CD4-positive, alpha-beta T cell (primary cell): ENCODE measurements at regions not wholly inside any gene's neighbourhood (a gene's known extent, or its start where the extent isn't known, plus 50 kb on each side); places are given as distances from the start of the nearest gene placed in this dataset.

Experiments used
- ATAC-seq: fragments of 200-7000 bp; cut with Tn5 transposase; one replicate; pipeline ENCODE4 v1.10.0; 2022; ENCODE audit warnings: mild to moderate bottlenecking; ENCODE audit not compliant: poor library complexity
- CTCF ChIA-PET: fragments of 350-600 bp; sonication (Branson Sonifier 250); formaldehyde crosslinking; loops from one replicate; lab custom pipeline; 2021; ENCODE audit warnings: antibody characterized with exemption, inconsistent platforms; lab: Charles Lee
- POLR2A ChIA-PET: fragments of 350-600 bp; sonication (Branson Sonifier 250); formaldehyde crosslinking; loops from one replicate; lab custom pipeline; 2021; ENCODE audit warnings: antibody characterized with exemption, inconsistent platforms; lab: Charles Lee
- DNase-seq, 14 experiments: peaks; one replicate each; pipeline ENCODE4 v3.0.0-alpha.2; 2013 to 2020; ENCODE audit warnings: mixed read lengths in 2 of 14
- H3K27ac ChIP-seq, 2 donors: one replicate each; pipeline versions ENCODE4 v1.5.1 to v1.7.0; 2013; ENCODE audit warnings: low read length in 2 of 2, low read depth in 1 of 2, mild to moderate bottlenecking in 1 of 2
- H3K27me3 ChIP-seq, 2 experiments: 1 replicate in 1 of 2; 2 replicates in 1 of 2; pipeline versions ENCODE4 v1.6.1 to v1.7.0; 2013; ENCODE audit warnings: low read length in 2 of 2, control low read depth in 1 of 2, mild to moderate bottlenecking in 1 of 2, moderate library complexity in 1 of 2; ENCODE audit not compliant: insufficient read depth in 2 of 2, control insufficient read depth in 1 of 2
- H3K36me3 ChIP-seq: one replicate; pipeline ENCODE4 v1.6.1; 2013; ENCODE audit warnings: low read length, control low read depth; ENCODE audit not compliant: insufficient read depth
- H3K4me1 ChIP-seq: one replicate; pipeline ENCODE4 v1.6.1; 2013; ENCODE audit warnings: low read length, control low read depth; ENCODE audit not compliant: insufficient read depth
- H3K4me3 ChIP-seq: one replicate; pipeline ENCODE4 v1.5.1; 2013; ENCODE audit warnings: mild to moderate bottlenecking, low read length, moderate library complexity
- H3K9me3 ChIP-seq, 2 experiments: 1 replicate in 1 of 2; 2 replicates in 1 of 2; pipeline versions ENCODE4 v1.6.1 to v1.7.0; 2013; ENCODE audit warnings: low read length in 2 of 2, mild to moderate bottlenecking in 2 of 2, control low read depth in 1 of 2, moderate library complexity in 1 of 2; ENCODE audit not compliant: control insufficient read depth in 1 of 2, insufficient read depth in 1 of 2
- H3K27ac Mint-ChIP-seq: one replicate; pipeline ENCODE4 v1.8.0; 2020; ENCODE audit warnings: mixed read lengths
- H3K27me3 Mint-ChIP-seq: one replicate; pipeline ENCODE4 v1.8.0; 2021; ENCODE audit warnings: mixed read lengths
- H3K36me3 Mint-ChIP-seq: one replicate; pipeline ENCODE4 v1.8.0; 2021; ENCODE audit warnings: low read depth, mixed read lengths
- H3K4me1 Mint-ChIP-seq: one replicate; pipeline ENCODE4 v1.8.0; 2021; ENCODE audit warnings: low read depth, mixed read lengths
- H3K4me3 Mint-ChIP-seq: one replicate; pipeline ENCODE4 v1.8.0; 2020; ENCODE audit warnings: mild to moderate bottlenecking, mixed read lengths
- H3K9me3 Mint-ChIP-seq: one replicate; pipeline ENCODE4 v1.8.0; 2020; ENCODE audit warnings: mixed read lengths
- CTCF ChIP-seq: fragments of 200-600 bp; IDR thresholded peaks from one replicate; pipeline ENCODE4 v1.8.0; 2022; ENCODE audit warnings: antibody characterized with exemption, mild to moderate bottlenecking
- intact Hi-C, 2 experiments: fragments of 100-400 bp; cut with DNase I in 1 of 2; cut with micrococcal nuclease in 1 of 2; formaldehyde crosslinking; loops; one replicate each; pipeline versions ENCODE4 v1.15.1 to v1.9.0; 2023 to 2025; cut with DNase I, micrococcal nuclease

GRCh38 chr1:30618335-30618747 is 105.0 kb downstream of the MATN1 start:
- ATAC-seq (no peak), DNase-seq (no peak)
- no peaks in the 10 kb centered on the region for H3K4me1 ChIP-seq
- no peak overlapping the region for H3K4me3 Mint-ChIP-seq
- POLR2A ChIA-PET: no interaction called here
- no peak overlapping the region for H3K27ac ChIP-seq
- H3K4me1 Mint-ChIP-seq: no peaks in the 10 kb centered on the region
- peaks cover 7% of the 10 kb centered on the region for H3K9me3 Mint-ChIP-seq
- H3K9me3 ChIP-seq: peaks cover 0 to 11% of the 10 kb centered on the region in 2 experiments
- H3K36me3 Mint-ChIP-seq: no peaks in the 10 kb centered on the region
- H3K27me3 Mint-ChIP-seq: peaks cover 36% of the 10 kb centered on the region
- no peak overlapping the region for H3K4me3 ChIP-seq
- no peaks in the 10 kb centered on the region for H3K36me3 ChIP-seq
- H3K27me3 ChIP-seq: peaks cover 0 to 10% of the 10 kb centered on the region in 2 experiments
- intact Hi-C loops: no loop called here
- no peak overlapping the region for H3K27ac Mint-ChIP-seq
- CTCF ChIA-PET: no interaction called here
- no peak for TF ChIP-seq CTCF

GRCh38 chr1:30616759-30617158 is 106.6 kb downstream of the MATN1 start:
- Histone ChIP-seq H3K4me1 (no peaks in the 10 kb centered on the region), H3K4me3 (no peak overlapping the region), H3K27ac (no peak overlapping the region), H3K27me3 (peaks cover 0 to 6% of the 10 kb centered on the region in 2 experiments), H3K9me3 (no peaks in the 10 kb centered on the region), H3K36me3 (no peaks in the 10 kb centered on the region)
- no peak overlapping the region for H3K27ac Mint-ChIP-seq
- no peaks in the 10 kb centered on the region for H3K9me3 Mint-ChIP-seq
- ChIA-PET CTCF (no interaction called here), POLR2A (no interaction called here)
- ATAC-seq (no peak), DNase-seq (no peak)
- H3K4me1 Mint-ChIP-seq: no peaks in the 10 kb centered on the region
- no peak overlapping the region for H3K4me3 Mint-ChIP-seq
- no peaks in the 10 kb centered on the region for H3K36me3 Mint-ChIP-seq
- TF ChIP-seq CTCF: no peak
- peaks cover 32% of the 10 kb centered on the region for H3K27me3 Mint-ChIP-seq
- intact Hi-C loops: no loop called here

GRCh38 chr1:30615816-30616590 is 107.4 kb downstream of the MATN1 start:
- Histone ChIP-seq H3K9me3 (no peaks in the 10 kb centered on the region), H3K27me3 (peaks cover 0 to 5% of the 10 kb centered on the region in 2 experiments), H3K4me1 (no peaks in the 10 kb centered on the region), H3K4me3 (no peak overlapping the region), H3K36me3 (no peaks in the 10 kb centered on the region), H3K27ac (no peak overlapping the region)
- Mint-ChIP-seq H3K36me3 (no peaks in the 10 kb centered on the region), H3K27me3 (peaks cover 32% of the 10 kb centered on the region), H3K4me3 (no peak overlapping the region), H3K9me3 (no peaks in the 10 kb centered on the region), H3K4me1 (no peaks in the 10 kb centered on the region), H3K27ac (no peak overlapping the region)
- ChIA-PET CTCF (no interaction called here), POLR2A (no interaction called here)
- DNase-seq: no peak
- intact Hi-C loops: no loop called here
- ATAC-seq: no peak
- no peak for TF ChIP-seq CTCF
